Esophagus squamous epithelium (tissue), 4 donors: ENCODE measurements at regions not wholly inside any gene's neighbourhood (a gene's known extent, or its start where the extent isn't known, plus 50 kb on each side); places are given as distances from the start of the nearest gene placed in this dataset.

Source experiments
- POLR2A ChIP-seq, 4 donors: fragments of 450-650 bp; IDR thresholded peaks; one replicate each; pipeline ENCODE4 v1.6.1; 2017; ENCODE audit warnings: antibody characterized with exemption in 4 of 4, mild to moderate bottlenecking in 4 of 4, moderate library complexity in 3 of 4
- TF ChIP-seq, protein P1 (sequence below), 6 experiments: fragments of 450-650 bp in 4 of 6; fragments of 200-600 bp in 2 of 6; sonication (generic) in 2 of 6; IDR thresholded peaks; one replicate each; pipeline ENCODE4 v1.5.1; 2016 to 2019; ENCODE audit warnings: antibody characterized with exemption in 6 of 6, mild to moderate bottlenecking in 4 of 6, moderate library complexity in 4 of 6

- TF ChIP-seq, protein P1, sequence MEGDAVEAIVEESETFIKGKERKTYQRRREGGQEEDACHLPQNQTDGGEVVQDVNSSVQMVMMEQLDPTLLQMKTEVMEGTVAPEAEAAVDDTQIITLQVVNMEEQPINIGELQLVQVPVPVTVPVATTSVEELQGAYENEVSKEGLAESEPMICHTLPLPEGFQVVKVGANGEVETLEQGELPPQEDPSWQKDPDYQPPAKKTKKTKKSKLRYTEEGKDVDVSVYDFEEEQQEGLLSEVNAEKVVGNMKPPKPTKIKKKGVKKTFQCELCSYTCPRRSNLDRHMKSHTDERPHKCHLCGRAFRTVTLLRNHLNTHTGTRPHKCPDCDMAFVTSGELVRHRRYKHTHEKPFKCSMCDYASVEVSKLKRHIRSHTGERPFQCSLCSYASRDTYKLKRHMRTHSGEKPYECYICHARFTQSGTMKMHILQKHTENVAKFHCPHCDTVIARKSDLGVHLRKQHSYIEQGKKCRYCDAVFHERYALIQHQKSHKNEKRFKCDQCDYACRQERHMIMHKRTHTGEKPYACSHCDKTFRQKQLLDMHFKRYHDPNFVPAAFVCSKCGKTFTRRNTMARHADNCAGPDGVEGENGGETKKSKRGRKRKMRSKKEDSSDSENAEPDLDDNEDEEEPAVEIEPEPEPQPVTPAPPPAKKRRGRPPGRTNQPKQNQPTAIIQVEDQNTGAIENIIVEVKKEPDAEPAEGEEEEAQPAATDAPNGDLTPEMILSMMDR (IDR thresholded peaks at IDR 0.05) = no peak
- no peak for TF ChIP-seq POLR2A (IDR thresholded peaks at IDR 0.05)
These were observed 272.5 kb downstream of the GALR1 start for GRCh38 chr18:77522051-77522675.
